ENCODE measurements at regions not wholly inside any gene's neighbourhood (a gene's known extent, or its start where the extent isn't known, plus 50 kb on each side); places are given as distances from the start of the nearest gene placed in this dataset.
"Not testable (repeated sequence)": the region's sequence is repeated elsewhere in the genome, so short reads cannot be mapped to it uniquely, and the experiment has no call there.

DNA sequence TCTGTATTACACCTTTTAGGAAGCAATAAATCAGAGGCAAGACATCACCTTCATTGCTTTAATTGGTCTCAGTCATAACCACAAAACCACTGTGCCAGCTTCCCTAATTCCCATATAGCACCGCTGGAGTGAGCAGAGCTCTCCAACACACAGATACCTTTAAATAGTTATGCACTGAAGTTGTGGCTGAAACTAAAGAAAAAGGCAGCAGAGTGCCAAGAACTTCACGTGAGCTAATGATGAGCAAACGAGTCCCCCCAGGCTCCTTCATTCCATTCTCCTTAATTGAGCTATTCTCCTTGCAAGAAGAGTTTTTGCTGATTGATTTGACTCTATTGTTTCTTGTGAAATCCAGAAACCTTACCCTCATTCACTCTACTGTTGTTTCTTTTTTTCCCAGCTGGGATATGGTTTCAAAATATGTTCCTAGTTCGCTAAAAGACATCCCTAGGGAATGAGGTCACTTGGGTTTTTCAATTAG, 501.5 kb downstream of the SPATA31D1 start:
- Histone ChIP-seq H2BK15ac (ENCODE audit: low read depth, low read length) (no peak overlapping the region), H4K5ac (ENCODE audit: insufficient read length, low read depth, low read length) (no peak overlapping the region), H3K4me1 (ENCODE audit: insufficient read depth, low read length) (peaks cover 2% of the 10 kb centered on the region; the same call in 1 of the 2 replicates), H3K56ac (ENCODE audit: insufficient read length, low read depth, low read length) (no peak overlapping the region), H3K79me2 (ENCODE audit: insufficient read depth, low read length) (no peaks in the 10 kb centered on the region), H2AFZ (ENCODE audit: low read length) (no peak overlapping the region), H3K27ac (ENCODE audit: insufficient read length, low read depth, low read length) (no peak overlapping the region), H3T11ph (ENCODE audit: low read length) (no peak overlapping the region), H2BK12ac (ENCODE audit: insufficient read length, low read depth, low read length) (no peak overlapping the region), H3K9me3 (ENCODE audit: control insufficient read depth, low read depth, low read length) (no peaks in the 10 kb centered on the region), H3K4me2 (ENCODE audit: insufficient read depth, insufficient read length, low read length) (no peak overlapping the region), H2BK120ac (ENCODE audit: low read depth, low read length, poor library complexity, severe bottlenecking) (no peak overlapping the region), H3K4ac (ENCODE audit: low read depth, low read length) (no peak overlapping the region), H2BK5ac (ENCODE audit: insufficient read length, low read length) (no peak overlapping the region), H3K23me2 (ENCODE audit: insufficient read length, low read depth, low read length, poor library complexity, severe bottlenecking) (no peaks in the 10 kb centered on the region), H3K23ac (ENCODE audit: insufficient read length, low read depth, low read length) (no peak overlapping the region), H2BK20ac (ENCODE audit: low read depth, low read length, poor library complexity, severe bottlenecking) (no peak overlapping the region), H4K20me1 (ENCODE audit: control insufficient read depth, insufficient read depth, insufficient read length) (no peaks in the 10 kb centered on the region), H3K18ac (ENCODE audit: insufficient read length, low read depth, low read length) (no peak overlapping the region), H4K91ac (ENCODE audit: insufficient read length, low read depth, low read length) (no peak overlapping the region), H2AK5ac (ENCODE audit: insufficient read length, low read length) (no peak overlapping the region), H3K27me3 (ENCODE audit: insufficient read depth, low read length) (no peaks in the 10 kb centered on the region), H4K8ac (replicated peaks; ENCODE audit: insufficient read length, low read depth, low read length) (no peak overlapping the region), H3K14ac (ENCODE audit: insufficient read depth, low read length) (no peak overlapping the region), H3K9ac (ENCODE audit: extremely low read depth, insufficient read length, low read length) (no peak overlapping the region), H3K79me1 (ENCODE audit: insufficient read depth, low read depth, low read length, poor library complexity, severe bottlenecking) (no peaks in the 10 kb centered on the region)
- TF ChIP-seq, protein P1, sequence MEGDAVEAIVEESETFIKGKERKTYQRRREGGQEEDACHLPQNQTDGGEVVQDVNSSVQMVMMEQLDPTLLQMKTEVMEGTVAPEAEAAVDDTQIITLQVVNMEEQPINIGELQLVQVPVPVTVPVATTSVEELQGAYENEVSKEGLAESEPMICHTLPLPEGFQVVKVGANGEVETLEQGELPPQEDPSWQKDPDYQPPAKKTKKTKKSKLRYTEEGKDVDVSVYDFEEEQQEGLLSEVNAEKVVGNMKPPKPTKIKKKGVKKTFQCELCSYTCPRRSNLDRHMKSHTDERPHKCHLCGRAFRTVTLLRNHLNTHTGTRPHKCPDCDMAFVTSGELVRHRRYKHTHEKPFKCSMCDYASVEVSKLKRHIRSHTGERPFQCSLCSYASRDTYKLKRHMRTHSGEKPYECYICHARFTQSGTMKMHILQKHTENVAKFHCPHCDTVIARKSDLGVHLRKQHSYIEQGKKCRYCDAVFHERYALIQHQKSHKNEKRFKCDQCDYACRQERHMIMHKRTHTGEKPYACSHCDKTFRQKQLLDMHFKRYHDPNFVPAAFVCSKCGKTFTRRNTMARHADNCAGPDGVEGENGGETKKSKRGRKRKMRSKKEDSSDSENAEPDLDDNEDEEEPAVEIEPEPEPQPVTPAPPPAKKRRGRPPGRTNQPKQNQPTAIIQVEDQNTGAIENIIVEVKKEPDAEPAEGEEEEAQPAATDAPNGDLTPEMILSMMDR (conservative IDR thresholded peaks at IDR 0.05), result no peak
- Mint-ChIP-seq H3K36me3 (ENCODE audit: insufficient read depth in 1 of 3, low read depth in 3 of 3) (no peaks in the 10 kb centered on the region), H3K4me1 (peaks cover 7 to 11% of the 10 kb centered on the region in 2 experiments; a peak in 3 of 4 replicates), H3K4me3 (no peak overlapping the region), H3K27me3 (ENCODE audit: low read depth) (no peaks in the 10 kb centered on the region), H3K27ac (no peak overlapping the region; a peak in 1 of 7 replicates), H3K9me3 (no peaks in the 10 kb centered on the region)
- no peak for DNase-seq
- no CpG with 5 or more reads among the region's 4 CpGs for WGBS (ENCODE audit: extremely low coverage, insufficient read length, low lambda C conversion rate)

DNA sequence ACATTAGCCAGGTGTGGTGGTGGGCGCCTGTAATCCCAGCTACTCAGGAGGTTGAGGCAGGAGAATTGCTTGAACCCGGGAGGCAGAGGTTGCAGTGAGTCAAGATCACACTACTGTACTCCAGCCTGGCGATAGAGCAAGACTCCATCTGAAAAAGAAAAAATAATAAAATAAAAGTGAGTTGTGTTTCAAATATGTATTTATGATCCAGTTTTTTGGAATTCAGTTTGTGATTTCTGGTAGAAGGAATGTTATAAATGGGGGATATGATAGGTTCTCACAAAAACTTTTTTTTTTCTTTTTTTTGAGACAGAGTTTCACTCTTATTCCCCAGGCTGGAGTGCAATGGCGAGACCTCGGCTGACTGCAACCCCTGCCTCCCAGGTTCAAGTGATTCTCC, 502.2 kb downstream of the SPATA31D1 start:
- not testable (repeated sequence) for H3K27ac ChIP-seq (ENCODE audit: insufficient read length, low read depth, low read length); H2BK120ac ChIP-seq (ENCODE audit: low read depth, low read length, poor library complexity, severe bottlenecking); H3K23ac ChIP-seq (ENCODE audit: insufficient read length, low read depth, low read length); H3K4me3 Mint-ChIP-seq; H3K9me3 ChIP-seq (ENCODE audit: control insufficient read depth, low read depth, low read length); DNase-seq; H2BK20ac ChIP-seq (ENCODE audit: low read depth, low read length, poor library complexity, severe bottlenecking); H3T11ph ChIP-seq (ENCODE audit: low read length); H2AK5ac ChIP-seq (ENCODE audit: insufficient read length, low read length); H3K27ac Mint-ChIP-seq; H4K5ac ChIP-seq (ENCODE audit: insufficient read length, low read depth, low read length); H3K4me2 ChIP-seq (ENCODE audit: insufficient read depth, insufficient read length, low read length); H3K79me1 ChIP-seq (ENCODE audit: insufficient read depth, low read depth, low read length, poor library complexity, severe bottlenecking); H3K9me3 Mint-ChIP-seq; H3K14ac ChIP-seq (ENCODE audit: insufficient read depth, low read length); H4K20me1 ChIP-seq (ENCODE audit: control insufficient read depth, insufficient read depth, insufficient read length); H3K4ac ChIP-seq (ENCODE audit: low read depth, low read length); H4K8ac ChIP-seq (replicated peaks; ENCODE audit: insufficient read length, low read depth, low read length); H2BK15ac ChIP-seq (ENCODE audit: low read depth, low read length); H3K56ac ChIP-seq (ENCODE audit: insufficient read length, low read depth, low read length); H3K9ac ChIP-seq (ENCODE audit: extremely low read depth, insufficient read length, low read length); H4K91ac ChIP-seq (ENCODE audit: insufficient read length, low read depth, low read length); H2BK12ac ChIP-seq (ENCODE audit: insufficient read length, low read depth, low read length); H3K79me2 ChIP-seq (ENCODE audit: insufficient read depth, low read length); H3K27me3 Mint-ChIP-seq (ENCODE audit: low read depth); H3K18ac ChIP-seq (ENCODE audit: insufficient read length, low read depth, low read length); H3K4me1 ChIP-seq (ENCODE audit: insufficient read depth, low read length); H2AFZ ChIP-seq (ENCODE audit: low read length); H3K36me3 Mint-ChIP-seq (ENCODE audit: insufficient read depth in 1 of 3, low read depth in 3 of 3); H3K23me2 ChIP-seq (ENCODE audit: insufficient read length, low read depth, low read length, poor library complexity, severe bottlenecking); H2BK5ac ChIP-seq (ENCODE audit: insufficient read length, low read length); H3K27me3 ChIP-seq (ENCODE audit: insufficient read depth, low read length)
- no CpG with 5 or more reads among the region's 5 CpGs for WGBS (ENCODE audit: extremely low coverage, insufficient read length, low lambda C conversion rate)
- peaks cover 7 to 11% of the 10 kb centered on the region in 2 experiments; a peak in 3 of 4 replicates for H3K4me1 Mint-ChIP-seq
